ENCODE measurements at regions not wholly inside any gene's neighbourhood (a gene's known extent, or its start where the extent isn't known, plus 50 kb on each side); places are given as distances from the start of the nearest gene placed in this dataset.

DNA sequence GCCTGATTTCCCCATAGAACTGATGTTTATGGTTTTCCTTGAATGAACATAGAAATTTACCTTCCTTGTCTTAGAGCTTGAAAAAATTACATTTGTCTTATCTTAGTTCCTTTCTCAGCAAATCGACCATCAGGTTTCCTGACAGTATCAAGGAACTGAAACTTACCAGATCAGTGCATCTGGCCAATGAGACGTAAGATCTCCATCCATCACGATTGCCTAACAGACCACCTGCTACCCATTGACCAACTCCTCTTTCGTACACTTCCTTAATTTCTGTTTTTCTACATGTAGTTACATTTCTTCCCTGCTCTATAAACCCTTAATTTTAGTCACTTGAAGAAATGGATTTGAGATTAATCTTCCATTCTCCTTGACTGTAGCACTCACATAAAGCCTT lies 57.4 kb upstream of the TMPRSS15 start:
- peak in 1 of 2 donors; percentile 0 for DNase-seq

DNA sequence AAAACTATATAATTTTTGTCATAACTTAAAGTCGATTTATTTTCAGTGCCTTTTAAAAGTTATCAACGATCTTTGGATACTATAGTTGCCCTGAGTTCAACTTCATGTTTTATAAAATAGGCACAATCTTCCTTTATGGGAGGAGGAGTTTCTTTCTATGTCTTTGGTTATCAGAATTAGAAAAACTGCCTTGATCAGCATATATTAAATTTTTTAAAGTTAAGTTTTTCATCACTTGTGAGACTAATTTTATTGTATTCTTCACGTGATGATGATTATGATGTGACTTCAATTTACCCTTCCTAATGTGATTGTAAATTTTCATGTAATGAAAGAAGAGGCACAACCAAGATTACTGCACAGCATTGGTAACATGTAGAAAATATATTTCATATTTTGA lies 58.2 kb upstream of the TMPRSS15 start:
- DNase-seq = no peak

DNA sequence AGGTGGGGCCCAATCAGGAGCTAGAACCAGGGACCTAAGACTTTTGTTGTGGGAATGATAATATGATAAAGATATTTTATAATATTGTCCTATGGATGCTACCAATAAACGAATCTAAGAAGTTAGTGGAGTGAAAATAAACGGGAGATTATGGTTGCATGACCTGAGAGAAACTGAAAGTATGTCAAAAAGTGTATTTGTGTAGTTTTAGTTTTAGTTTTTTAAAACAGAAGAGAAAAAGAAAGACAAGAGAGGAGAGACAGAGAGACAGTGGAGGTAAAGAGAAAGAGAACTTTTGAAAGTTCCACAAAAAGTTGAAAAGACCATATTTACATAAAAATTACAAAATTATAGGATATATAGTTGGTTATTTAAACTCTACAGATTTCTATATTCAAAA lies 64.1 kb upstream of the TMPRSS15 start:
- no peak for DNase-seq

DNA sequence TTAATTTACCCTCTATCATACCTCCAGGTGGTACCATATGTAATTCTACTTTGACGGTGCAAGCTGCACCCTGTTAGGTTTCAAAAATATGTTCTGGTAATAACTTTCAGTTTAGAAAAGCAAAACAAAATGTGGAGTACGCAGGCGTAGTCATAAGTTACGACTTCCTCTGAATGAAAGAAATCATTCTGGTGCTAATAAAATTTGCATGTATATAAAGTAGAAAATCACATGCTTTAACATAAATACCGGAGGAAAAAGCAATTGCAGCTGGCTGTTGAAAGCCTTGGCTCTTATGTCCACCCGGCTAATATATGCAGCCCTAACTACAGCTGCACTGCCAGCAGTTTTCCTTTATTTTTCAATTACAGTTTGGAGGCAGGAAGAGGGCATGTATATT lies 65.2 kb upstream of the TMPRSS15 start:
- DNase-seq = no peak

- DNase-seq = no peak
Observed at GRCh38 chr21:18476639-18477038, 73.1 kb upstream of the TMPRSS15 start.

- DNase-seq = no peak
Observed at GRCh38 chr21:18477043-18477442, 73.5 kb upstream of the TMPRSS15 start.

DNA sequence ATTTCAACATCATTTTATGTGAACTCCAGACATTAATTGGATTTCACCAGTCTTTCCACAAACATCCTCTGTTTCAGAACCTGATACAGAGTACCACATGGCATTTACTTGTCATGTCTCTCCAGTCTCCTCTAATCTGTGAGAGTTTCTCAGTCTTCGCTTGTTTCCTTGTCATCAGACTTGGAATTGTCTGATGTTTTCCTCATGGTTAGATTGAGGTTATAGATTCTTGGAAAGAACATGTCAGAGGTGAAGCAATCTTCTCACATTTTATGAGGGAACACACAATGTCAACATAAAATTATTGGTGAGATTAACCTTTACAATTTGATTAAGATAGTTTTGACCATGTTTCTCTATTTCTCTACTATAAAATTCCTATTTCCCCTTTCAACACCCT lies 74.9 kb upstream of the TMPRSS15 start:
- no peak for DNase-seq

- DNase-seq = no peak
Observed at GRCh38 chr21:18488252-18488651, 84.7 kb upstream of the TMPRSS15 start.

DNA sequence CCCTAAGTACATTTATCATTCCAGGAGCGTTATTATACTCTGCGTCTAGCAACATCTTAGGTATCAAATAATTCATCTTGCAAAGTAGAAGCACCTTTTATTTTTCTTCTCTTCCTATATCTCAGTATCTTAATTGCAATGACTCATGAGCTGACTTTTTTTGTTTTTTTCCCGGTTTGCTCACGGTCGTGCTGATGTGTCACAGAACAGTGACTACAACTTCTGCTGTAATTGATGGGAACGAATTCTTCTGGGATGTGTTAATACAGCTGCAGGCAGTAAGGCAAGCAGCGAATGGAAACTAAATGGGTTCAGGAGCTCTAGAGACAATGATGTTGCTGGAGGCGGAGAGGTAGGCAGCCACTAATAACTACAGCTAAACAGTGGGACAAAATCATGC lies 89.8 kb upstream of the TMPRSS15 start:
- DNase-seq = no peak

GRCh38 chr21:18495523-18495922 lies 91.9 kb upstream of the TMPRSS15 start:
- no peak for DNase-seq

DNA sequence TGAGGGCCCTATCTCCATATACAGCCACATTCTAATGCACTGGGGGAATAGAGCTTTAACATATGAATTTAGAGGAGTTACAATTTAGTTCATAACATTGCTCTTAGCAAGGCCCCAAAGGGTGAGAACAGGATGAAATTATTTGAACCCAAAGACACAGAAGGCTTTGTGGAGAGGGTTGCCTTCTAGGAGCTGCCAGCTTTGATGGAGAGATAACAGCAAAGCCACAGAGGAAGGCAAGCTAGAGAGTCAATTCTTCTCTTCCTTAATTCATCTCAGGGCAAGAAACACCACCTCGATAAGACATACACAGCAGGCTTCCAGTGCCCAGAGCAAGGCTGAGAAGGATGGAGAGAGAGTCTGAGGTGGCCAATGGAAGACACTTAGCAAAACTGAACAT lies 94.8 kb upstream of the TMPRSS15 start:
- no peak for DNase-seq

GRCh38 chr21:18499761-18500376 lies 96.3 kb upstream of the TMPRSS15 start:
- DNase-seq = peak; percentile 20 to 62

DNA sequence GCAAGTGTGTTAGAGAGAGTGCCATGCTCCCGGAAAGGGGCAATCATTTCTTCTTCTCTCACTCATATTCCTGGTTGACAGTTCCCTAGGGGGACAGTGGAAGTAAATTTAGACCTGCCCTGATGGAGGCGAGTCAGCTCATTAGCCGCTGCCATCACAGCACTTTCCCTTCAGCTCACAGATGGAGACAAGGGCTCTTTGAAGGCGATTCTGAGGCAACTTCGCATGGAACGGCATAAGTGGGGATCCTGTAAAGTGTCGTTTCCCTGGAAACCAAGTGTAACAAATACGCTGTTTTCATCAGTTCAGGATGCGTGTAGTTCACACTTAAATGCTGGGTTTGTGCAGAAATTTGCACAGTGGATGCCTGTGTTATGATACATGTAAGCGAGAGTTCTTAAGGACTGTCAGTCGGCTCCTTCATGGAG lies 114.5 kb upstream of the TMPRSS15 start:
- no peak for DNase-seq

DNA sequence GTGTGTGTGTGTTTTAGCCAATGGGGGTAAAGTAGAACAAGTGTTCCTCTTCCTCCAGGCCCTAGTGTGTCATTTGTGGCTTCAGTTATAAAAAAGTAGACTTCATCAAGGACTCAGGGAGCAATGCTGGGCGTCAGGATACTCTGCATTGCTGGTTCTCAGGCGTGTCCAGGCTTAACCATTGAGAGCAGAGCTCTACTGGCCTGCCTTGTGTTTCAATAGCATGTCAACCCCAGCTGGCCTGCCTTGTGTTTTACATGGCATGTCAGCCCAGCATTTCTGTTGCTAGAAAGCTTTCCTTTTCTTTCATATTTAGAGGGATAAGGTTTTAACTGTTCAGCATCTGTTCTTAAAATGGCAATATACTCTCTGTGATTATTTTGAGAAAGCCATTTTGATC lies 117.6 kb upstream of the TMPRSS15 start:
- no peak for DNase-seq

GRCh38 chr21:18522181-18522972 lies 118.8 kb upstream of the TMPRSS15 start:
- DNase-seq = no peak

GRCh38 chr21:18524097-18524880 lies 120.7 kb upstream of the TMPRSS15 start:
- no peak for DNase-seq

DNA sequence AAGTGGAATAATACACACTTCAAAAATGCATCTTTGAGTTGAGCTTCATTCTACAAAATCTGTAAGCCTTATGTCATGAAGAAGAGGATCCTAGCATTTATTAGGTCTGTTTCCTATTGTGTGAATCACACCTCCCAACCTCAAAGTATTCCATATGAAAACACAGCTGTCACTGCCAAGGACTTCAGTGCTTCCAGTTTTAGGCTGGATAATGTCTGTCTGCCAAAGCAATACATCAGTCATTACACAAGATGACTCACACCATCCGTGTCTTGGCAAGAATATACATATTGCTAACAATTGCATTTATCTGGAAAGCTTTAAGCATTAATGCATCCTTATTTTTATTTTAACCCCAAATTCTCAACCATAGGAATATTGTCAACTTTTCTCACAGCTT lies 125.7 kb upstream of the TMPRSS15 start:
- no peak for DNase-seq

GRCh38 chr21:18542081-18542480 lies 138.5 kb upstream of the TMPRSS15 start:
- DNase-seq = no peak

DNA sequence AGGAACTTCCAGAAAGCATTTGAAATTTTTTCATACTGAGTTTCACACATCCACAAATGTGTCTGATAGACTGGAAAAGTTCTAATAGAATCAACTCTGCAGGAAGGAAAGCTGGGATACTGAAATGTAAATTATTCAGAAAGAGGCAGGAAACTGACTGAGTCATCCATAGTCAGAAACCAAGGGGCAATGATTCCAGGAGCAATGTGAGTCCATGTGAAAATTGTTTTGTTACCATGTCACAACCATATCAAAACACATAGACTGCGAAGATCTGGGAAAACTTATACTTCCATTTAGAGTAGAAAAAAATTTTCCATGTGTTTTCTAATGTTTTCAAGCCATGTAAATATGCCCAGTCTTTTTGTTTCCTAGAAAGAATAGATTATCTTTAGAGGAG lies 142.3 kb upstream of the TMPRSS15 start:
- no peak for DNase-seq

- no peak for DNase-seq
Observed at GRCh38 chr21:18547347-18547746, 143.8 kb upstream of the TMPRSS15 start.

DNA sequence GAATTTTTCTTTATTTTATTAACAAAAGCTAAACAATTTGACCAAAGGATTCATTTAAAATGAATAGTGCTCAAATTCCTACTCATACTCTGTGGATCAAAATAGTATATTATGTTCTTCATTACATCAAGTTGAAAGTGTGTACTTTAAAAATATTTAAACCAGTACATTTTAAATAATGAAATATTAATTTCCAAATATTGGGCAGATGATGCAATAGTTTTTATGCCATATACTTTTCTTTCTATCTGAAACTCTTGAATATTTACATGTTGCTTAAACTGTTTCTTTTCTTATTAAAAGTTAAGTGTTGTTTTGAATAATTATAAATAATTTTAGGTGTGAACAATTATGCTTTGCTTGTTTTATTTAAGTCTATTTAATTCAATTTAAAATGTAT lies 144.7 kb upstream of the TMPRSS15 start:
- DNase-seq = no peak

DNA sequence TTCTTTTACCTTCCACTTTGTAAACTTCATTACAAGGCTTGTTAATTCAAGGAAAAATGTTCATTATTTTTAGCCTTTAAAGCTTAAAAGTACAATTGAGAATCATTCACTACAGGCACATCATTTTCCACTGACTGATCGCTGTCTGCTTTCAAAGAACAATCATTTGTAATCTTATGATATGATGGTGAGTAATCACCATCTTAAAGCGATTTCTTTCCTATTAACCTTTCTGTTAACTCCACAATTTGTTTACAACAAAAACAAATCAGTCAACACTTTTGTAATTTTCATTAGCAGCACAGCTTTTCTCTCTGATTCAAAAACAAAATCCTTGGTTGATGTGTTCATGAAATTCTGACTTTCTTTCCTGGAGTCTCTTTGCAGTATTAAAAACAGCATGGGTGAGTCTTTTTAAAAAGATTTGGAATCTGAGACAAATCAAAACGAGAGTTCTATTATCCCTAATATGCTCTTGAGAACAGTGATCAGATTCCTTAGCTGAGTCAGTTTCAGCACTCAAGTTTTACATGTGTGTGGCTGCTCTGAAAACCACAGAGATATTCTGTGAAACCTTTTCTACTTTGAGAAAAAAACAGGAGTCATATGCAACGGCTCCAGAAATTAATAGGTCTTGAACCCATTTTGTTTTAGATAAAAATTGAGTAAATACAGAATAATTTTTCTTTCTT lies 145.8 kb upstream of the TMPRSS15 start:
- DNase-seq = no peak

DNA sequence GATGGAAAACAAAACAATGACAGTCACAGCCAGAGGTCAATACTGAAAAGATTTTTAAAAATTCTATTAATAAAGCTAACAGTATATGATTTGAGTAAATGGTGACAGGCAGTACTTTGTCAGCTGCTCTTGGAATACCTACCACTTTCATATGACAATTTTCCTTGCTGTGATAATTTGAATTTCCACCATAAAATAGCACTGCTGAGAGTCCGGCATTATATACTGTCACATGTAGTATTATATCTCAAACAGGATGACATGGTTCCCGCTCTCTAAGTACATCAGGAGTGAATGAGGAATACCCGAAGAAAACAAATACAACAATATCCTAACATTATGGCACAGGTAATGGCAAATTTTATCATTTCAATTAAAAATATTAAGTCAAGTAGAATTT lies 146.8 kb upstream of the TMPRSS15 start:
- DNase-seq = no peak
